ENCODE measurements at regions not wholly inside any gene's neighbourhood (a gene's known extent, or its start where the extent isn't known, plus 50 kb on each side); places are given as distances from the start of the nearest gene placed in this dataset.

GRCh38 chr4:157957905-157958304, 214.9 kb downstream of the GASK1B start:
- Histone ChIP-seq H3K27me3 (ENCODE audit: low read depth, low read length) (no peaks in the 10 kb centered on the region), H3K9ac (ENCODE audit: low read length) (no peak overlapping the region), H4K20me1 (ENCODE audit: insufficient read depth, low read length) (no peaks in the 10 kb centered on the region), H3K4me2 (ENCODE audit: low read length) (no peak overlapping the region), H3K36me3 (replicated peaks; ENCODE audit: low read depth, low read length) (no peaks in the 10 kb centered on the region), H3K27ac (ENCODE audit: low read length) (no peak overlapping the region), H3K4me3 (ENCODE audit: low read length) (no peak overlapping the region), H3K79me2 (ENCODE audit: low read length) (no peaks in the 10 kb centered on the region), H3K4me1 (ENCODE audit: low read length) (no peaks in the 10 kb centered on the region), H2AFZ (ENCODE audit: low read depth, low read length) (no peak overlapping the region), H3K9me3 (ENCODE audit: insufficient read depth, low read length) (no peaks in the 10 kb centered on the region)
- TF ChIP-seq EZH2phosphoT487 (IDR thresholded peaks at IDR 0.05; ENCODE audit: low read depth) (no peak), CTCF (IDR thresholded peaks at IDR 0.05; ENCODE audit: low read depth, low read length) (no peak)

- Histone ChIP-seq H3K27me3 (ENCODE audit: low read depth, low read length) (no peaks in the 10 kb centered on the region), H3K79me2 (ENCODE audit: low read length) (no peaks in the 10 kb centered on the region), H3K4me3 (ENCODE audit: low read length) (no peak overlapping the region), H3K9ac (ENCODE audit: low read length) (no peak overlapping the region), H3K36me3 (replicated peaks; ENCODE audit: low read depth, low read length) (no peaks in the 10 kb centered on the region), H3K4me1 (ENCODE audit: low read length) (no peaks in the 10 kb centered on the region), H3K27ac (ENCODE audit: low read length) (no peak overlapping the region), H4K20me1 (ENCODE audit: insufficient read depth, low read length) (no peaks in the 10 kb centered on the region), H3K9me3 (ENCODE audit: insufficient read depth, low read length) (no peaks in the 10 kb centered on the region), H3K4me2 (ENCODE audit: low read length) (no peak overlapping the region), H2AFZ (ENCODE audit: low read depth, low read length) (no peak overlapping the region)
- TF ChIP-seq EZH2phosphoT487 (IDR thresholded peaks at IDR 0.05; ENCODE audit: low read depth): no peak
- TF ChIP-seq CTCF (IDR thresholded peaks at IDR 0.05; ENCODE audit: low read depth, low read length): no peak
Measured at GRCh38 chr4:157942017-157942416, 230.8 kb downstream of the GASK1B start.

- Histone ChIP-seq H4K20me1 (ENCODE audit: insufficient read depth, low read length) (no peaks in the 10 kb centered on the region), H3K9me3 (ENCODE audit: insufficient read depth, low read length) (no peaks in the 10 kb centered on the region), H3K27me3 (ENCODE audit: low read depth, low read length) (no peaks in the 10 kb centered on the region), H3K4me3 (ENCODE audit: low read length) (no peak overlapping the region), H3K4me1 (ENCODE audit: low read length) (peaks cover 13% of the 10 kb centered on the region), H3K4me2 (ENCODE audit: low read length) (peak overlapping the region; percentile 31), H3K27ac (ENCODE audit: low read length) (no peak overlapping the region), H2AFZ (ENCODE audit: low read depth, low read length) (peak overlapping the region; percentile 61), H3K9ac (ENCODE audit: low read length) (no peak overlapping the region), H3K36me3 (replicated peaks; ENCODE audit: low read depth, low read length) (no peaks in the 10 kb centered on the region), H3K79me2 (ENCODE audit: low read length) (no peaks in the 10 kb centered on the region)
- no peak for TF ChIP-seq CTCF (IDR thresholded peaks at IDR 0.05; ENCODE audit: low read depth, low read length)
Measured at GRCh38 chr4:157934151-157934550, 238.7 kb downstream of the GASK1B start.

- H3K36me3 ChIP-seq (replicated peaks; ENCODE audit: low read depth, low read length): no peaks in the 10 kb centered on the region
- H3K9ac ChIP-seq (ENCODE audit: low read length): no peak overlapping the region
- TF ChIP-seq EZH2phosphoT487 (IDR thresholded peaks at IDR 0.05; ENCODE audit: low read depth) (no peak), CTCF (IDR thresholded peaks at IDR 0.05; ENCODE audit: low read depth, low read length) (no peak)
- no peak overlapping the region for H3K27ac ChIP-seq (ENCODE audit: low read length)
- H3K27me3 ChIP-seq (ENCODE audit: low read depth, low read length): no peaks in the 10 kb centered on the region
- H4K20me1 ChIP-seq (ENCODE audit: insufficient read depth, low read length): no peaks in the 10 kb centered on the region
- no peaks in the 10 kb centered on the region for H3K79me2 ChIP-seq (ENCODE audit: low read length)
- no peak overlapping the region for H3K4me2 ChIP-seq (ENCODE audit: low read length)
- no peak overlapping the region for H3K4me3 ChIP-seq (ENCODE audit: low read length)
- H3K4me1 ChIP-seq (ENCODE audit: low read length): peaks cover 13% of the 10 kb centered on the region
- no peaks in the 10 kb centered on the region for H3K9me3 ChIP-seq (ENCODE audit: insufficient read depth, low read length)
- no peak overlapping the region for H2AFZ ChIP-seq (ENCODE audit: low read depth, low read length)
Measured at GRCh38 chr4:157932936-157933335, 239.9 kb downstream of the GASK1B start.
